Occipital lobe (tissue), 1 donor: ENCODE measurements at regions not wholly inside any gene's neighbourhood (a gene's known extent, or its start where the extent isn't known, plus 50 kb on each side); places are given as distances from the start of the nearest gene placed in this dataset.

ENCODE experiments used
- DNase-seq: peaks from one replicate; lab custom pipeline; 2025; lab: John Stamatoyannopoulos, UW

DNA sequence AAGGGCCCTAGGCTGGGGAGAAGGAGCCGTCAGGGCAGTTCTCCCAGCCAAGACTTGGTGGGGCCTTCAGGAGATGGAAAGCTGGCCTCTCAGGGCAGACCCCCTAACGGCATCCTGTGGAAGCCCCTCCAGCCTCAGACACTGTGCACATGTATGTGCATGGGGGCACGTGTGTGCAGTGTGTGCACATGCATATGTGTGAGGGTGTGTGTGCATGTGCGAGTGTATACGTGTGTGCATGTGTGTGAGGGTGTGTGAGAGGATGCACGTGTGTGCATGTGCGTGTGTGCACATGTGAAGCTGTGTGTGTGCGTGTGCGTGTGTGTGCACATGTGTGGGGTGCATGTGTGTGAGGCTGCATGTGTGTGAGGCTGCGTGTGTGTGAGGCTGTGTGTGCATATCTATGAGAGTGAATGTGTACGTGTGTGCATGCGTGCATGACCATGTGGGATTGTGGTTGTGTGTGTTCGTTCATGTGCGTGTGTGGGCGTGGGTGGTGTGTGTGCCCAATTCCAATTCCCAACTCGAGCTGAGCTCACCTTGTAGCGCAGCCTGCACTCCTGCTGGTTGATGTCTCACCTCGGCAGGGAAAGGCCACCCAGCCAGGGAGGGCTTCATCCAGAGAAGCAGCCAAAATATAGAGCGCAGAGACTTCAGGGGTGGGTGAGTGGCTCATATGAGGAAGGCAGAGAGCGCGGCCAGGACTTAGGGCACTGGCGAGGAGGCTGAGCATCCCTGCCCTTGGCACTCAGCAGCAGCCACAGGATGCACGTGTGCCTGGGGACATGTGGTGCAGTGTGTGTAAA lies 142.7 kb upstream of the PPP1R26 start:
- no peak for DNase-seq

DNA sequence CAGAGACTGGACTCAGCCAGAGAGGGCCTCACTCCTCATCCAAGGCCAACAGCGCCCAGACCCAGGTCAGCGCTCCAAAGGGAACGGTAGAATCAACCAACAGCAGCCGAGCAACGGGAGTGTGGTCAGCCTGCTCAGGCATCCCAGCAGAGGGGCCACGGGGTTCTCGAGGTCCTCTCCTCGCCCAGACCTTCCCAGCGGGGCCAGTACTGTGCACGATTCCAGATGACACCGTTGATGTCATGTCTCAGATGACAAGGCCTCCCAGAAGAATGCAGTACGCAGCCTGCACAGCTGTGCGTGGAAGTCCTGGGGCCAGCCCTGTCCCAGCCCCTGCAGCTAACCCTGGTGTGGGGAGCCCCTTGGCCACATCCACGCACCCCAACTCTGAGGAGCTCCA lies 141.0 kb upstream of the PPP1R26 start:
- DNase-seq: no peak

DNA sequence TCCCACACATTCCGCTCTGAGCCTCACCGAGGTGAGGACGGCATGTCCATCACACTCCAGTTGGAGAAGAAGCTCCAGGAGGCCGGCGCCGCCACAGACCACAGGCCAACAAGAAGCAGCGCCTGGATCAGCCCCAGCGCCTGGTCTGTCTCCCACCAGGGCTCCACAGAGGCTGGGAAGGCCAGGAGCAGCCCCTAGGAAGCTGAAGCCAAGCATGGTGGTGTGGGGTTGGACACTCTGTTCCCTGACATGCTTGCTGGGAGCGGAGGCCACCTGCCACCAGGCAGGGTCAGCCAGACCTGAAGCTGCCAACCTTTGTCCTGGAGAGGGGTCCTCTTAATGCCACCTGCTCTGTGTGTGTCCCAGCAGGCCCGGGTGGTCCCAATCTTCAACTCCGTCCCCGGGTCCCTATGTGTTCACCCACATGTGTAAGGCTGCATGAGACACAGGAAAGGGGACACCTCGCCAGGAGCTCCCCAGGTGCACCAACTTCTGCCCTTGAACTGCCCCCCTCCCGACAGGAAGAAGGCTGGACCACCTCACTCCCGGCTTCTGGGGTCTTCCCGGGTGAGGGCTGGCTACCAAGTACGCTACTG lies 140.1 kb upstream of the PPP1R26 start:
- DNase-seq: no peak

DNA sequence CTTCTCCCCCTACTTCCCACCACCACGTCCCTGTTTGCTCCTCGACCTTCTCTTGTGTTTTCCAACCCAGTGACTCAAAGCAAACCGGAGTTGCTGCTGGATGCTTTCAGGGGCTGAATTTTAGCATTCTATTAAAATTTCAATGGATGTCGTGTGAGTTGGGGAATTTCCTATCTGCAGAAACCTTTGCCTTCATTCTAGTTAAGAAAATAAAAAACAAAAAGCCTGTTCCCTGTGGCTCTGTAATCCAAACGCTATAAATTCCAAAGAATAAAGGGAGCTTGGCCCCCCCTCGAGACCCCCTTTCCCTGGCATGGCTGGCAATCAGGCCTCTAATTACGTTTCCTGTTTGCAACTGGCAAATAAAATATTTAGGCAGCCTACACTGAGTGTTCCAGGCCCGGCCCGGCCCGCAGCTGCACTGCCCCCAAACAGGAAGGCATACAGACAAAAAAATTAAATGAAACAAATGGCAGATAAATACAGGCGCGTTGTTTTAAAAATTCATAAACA lies 139.4 kb upstream of the PPP1R26 start:
- no peak for DNase-seq

DNA sequence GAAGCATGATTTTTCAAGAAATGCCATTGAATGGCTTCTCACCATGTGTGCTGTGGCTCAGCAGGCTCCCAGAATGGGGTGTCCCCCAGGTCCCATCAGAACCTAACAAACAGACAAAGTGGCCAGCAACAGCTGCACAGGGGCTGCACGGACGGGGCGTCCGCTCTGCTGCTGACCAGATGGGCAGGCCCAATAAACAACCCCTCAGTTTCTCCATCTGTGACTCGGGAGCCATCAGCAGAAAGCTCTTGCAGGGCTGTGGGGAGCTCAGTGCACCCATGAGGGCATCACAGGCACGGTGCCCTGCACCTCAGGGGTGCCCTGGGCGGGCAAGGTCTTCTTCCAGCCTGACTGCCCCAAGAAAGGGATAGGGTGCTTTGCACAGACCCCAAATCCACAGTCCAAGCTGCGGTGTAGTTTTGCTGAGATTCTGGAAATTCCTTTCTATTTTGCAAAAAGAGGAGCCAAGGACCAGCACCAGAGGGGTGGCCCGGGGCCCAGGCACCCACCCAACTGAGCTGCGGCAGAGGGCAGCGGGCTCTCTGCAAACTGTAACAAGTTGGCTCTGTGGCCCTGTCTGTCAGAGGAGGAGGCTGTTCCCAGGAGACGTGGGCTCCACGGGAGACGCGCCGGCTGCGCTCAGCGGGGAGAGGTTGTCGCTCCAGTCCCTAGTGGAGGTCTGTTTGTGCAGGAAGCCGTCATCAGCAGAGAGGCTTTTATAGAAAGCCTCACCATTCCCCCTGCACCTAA lies 138.7 kb upstream of the PPP1R26 start:
- no peak for DNase-seq

DNA sequence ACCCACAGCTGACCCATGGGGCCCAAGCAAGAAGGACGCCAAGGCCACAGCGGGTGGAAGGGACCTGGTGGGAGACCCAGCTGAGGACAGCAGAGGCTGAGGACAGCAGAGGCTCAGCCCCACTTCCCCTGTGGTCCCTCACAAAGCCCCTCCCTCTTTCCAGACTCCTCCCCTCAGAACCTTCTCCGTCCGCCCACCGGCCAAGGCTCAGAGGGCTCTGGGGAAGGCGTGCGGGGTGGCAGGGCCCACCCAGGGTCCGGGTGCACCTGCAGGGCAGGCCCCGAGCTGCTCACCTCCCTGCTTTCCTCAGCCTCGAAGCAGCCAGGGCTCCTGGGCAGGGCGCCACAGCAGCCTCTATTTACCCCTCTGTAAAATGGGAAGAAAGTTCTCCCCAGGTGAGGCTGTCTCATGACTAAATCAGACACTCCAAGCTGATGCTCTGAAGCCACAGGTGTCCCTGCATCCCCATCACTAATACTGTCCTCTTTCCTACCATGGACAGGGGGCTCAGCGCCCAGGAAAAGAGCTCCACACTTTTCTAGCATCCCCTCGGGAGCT lies 137.9 kb upstream of the PPP1R26 start:
- no peak for DNase-seq

DNA sequence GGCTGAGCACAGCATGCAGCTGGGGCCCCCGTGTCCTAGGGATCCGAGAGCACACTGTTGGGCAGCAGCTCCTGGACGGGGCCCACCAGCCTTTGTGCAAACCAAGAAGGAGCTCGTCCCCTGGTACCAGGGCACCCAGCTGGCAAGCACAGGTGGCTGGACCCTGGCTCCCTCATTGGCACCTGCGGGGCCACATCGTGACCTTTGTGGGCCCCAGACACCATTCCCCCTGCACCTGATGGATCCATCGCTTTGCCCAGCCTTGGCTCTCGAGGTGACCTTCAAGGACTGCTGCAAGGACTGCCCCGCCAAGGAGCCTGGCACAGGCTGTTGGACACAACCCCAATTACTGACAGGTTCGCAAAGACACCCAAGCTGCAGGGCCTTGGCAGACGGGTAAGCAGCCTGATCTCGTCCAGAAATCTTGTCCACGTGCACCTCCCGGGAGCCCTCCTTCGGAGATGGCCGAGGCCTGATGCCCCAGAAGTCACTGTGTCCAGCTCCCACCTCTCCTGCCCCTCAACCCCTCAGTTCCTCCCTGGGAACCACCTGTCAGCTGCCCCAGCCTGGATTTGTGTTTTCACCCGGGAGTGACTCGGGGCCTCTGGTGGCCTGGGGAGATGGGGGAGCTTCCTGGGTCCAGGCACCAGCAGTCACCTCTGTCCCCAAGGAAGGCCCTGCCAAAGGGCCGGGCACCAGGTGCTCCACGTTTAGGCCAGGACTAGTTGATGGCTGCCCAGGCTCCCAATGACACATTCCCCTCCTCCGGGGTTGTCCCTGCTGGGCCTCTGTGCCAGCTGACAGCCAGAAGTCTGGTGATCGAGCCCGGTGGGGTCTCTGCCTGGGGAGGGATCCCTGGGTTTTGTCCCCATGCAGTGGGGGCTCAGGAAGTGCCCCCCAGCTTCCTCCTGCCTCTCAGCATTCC lies 137.1 kb upstream of the PPP1R26 start:
- no peak for DNase-seq

DNA sequence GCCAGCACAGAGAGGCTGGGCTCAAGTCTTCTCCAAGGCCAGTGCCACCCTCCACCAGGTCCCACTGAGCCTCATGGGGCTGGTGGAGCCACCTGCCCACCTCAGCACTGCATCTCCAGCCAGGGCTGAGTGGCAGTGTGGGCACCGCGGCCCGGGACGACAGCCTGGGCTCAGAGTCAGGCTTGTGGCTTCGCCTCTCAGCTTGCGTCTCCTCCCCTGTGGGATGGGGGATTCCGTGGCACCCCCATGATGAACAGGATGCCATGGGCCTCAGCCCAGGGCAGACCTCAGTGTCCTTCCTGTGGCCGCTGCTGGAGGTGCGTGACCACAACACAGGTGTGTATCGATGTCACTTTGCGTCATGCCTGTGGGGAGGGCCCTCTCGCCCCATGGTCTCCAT lies 136.4 kb upstream of the PPP1R26 start:
- no peak for DNase-seq

DNA sequence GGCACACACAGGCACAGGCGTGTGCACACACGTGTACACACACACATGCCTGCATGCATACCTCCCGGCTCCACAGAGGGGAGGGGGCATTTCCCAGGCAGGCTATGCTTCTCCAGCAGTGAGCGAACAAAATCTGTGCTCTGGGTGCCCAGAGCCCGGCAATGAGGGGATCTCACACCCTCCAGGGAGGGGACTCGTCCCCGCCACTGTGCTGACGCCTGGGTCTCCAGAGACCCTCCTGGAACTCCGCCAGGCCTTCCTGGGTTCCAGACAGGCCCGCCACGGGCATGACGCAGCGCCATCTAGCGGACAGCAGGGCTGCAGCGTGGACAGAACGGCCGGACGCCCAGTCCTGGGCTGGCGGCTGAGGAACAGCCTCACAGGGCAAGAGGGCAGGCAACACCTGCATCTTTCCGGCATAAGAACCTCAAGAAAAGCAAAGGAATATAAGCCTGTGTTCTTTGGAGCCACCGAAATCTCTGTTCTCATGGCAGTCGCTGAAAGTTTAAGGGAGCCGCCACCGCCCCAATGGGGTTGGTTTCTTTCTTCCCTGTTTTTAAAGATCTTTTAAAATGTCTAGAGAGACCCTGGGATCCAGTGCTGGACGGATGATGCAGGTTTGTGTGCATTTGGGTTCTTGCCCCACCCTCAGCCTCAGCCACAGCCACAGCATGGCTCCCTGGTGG lies 135.6 kb upstream of the PPP1R26 start:
- no peak for DNase-seq

DNA sequence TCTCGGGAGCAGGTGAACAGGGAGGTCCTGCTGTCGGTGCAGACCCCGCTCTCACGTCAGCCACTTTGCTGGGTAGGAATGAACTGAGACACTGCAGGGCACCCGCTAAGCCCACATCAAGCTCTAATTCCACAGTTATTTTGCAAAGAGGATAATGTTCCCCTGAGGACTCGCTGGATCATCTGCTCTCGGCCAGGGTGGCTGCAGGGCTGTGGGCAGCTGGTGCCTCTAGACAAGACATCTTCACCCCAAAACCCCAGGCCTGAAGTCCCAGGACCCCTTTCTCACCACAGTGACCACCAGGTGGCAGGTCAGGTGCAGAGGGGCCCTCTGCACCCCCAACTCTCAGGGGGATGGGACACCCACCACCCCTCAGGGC lies 135.1 kb upstream of the PPP1R26 start:
- no peak for DNase-seq

DNA sequence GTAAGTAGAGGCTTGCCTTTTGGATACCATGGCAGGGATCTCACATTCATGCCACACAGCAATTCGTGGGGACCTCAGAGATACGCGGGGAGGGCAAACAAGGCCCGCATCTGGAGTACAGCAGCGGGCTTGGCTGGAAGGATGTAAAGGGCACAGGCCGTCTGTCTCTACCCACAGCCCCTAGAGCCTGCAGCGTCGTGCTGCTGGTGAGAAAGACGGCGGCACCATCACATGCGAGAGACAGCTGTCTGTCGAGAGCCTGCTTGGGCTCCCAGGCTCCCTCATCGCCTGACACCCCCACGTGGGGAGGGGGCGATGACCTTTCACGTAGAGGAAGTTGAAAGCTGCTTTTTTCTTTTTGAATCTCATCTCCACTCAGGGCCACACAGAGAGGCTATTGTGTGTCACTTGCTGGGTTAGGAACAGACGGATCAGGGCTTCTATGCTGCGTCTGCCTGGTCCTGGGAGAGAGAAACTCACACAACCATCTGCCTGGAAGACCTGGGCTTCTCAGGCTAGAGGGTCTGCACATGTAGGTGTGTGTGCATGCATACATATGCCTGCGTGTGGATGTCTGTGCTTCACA lies 134.6 kb upstream of the PPP1R26 start:
- no peak for DNase-seq

DNA sequence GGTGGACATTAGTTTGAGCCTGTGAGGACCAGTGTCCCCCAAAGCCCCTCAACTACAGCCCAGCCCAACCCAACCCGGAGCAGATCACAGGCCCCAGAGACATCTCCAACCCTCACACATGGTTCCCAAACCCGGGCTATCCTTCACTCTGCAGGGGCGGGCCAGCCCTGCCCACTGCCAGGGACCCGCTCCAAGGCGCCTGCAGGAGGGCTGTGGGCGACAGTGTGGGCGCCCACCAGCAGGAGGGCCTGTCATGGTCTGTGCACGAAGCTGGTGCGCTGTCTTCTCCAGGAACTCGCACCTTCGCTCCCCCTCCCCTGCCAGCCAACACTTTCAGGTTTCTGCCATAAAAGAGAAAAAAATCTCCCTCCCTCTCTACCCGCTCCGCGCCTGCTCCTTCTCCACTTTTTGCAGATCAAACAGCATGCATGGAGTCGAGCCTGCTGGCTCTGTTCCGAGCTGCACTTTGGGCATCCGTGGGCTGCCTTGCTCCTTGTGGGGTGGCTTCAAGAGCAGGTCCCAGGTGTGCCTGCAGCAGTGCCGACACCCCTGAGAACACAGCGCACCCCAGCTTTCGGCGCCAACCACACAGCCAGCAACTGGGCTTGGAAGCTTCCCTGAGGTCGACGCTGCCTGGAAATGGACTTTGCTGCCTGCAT lies 133.7 kb upstream of the PPP1R26 start:
- DNase-seq: peak; percentile 57

DNA sequence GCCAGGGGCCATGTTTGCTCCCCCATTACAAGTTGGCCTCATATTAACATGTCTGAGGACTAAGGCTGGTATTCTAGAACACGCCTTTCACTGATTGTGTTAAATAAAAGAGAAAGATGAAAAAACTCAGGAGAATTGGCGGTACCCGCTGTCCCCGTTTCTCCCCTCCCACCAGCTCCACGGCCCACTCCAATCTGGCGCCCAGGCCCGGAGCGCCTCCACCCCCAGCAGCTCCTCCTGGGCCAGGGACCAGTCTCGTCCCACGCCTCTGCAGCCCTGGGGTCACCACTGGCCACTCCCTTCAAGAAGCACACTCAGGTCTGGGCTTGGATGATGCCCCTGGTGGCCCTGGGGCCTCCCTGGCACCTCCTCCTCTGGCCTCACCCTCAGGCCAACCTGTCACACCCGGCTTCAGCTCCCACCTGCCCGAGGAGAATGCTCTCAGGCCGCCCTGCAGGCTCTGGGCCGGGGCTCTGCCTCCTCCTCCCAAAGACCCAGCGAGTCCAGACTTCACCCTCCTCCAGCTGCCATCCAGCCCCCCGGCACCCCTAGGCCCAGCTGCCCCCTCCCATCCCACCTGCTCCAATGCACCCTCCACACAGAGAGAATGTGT lies 133.0 kb upstream of the PPP1R26 start:
- DNase-seq: no peak

DNA sequence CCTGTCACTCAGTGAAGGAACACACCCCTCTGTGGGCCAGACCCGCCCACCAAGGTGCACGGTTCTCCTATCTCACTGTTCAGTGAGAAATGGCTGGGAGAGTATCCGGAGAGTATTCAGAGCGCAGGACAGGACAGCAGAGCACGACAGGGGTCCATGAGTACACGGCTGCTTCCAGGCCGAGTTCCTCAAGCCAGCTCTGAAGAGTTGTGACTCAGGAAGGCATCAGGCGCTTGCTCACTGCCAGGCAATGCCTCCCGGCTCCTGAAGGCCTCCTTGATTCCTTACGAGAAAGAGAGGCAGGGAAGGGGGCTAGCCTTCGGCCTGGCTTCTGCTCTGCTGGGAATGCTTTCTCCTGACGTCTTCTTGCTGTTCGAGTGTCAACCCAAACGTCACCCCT lies 132.1 kb upstream of the PPP1R26 start:
- DNase-seq: no peak

DNA sequence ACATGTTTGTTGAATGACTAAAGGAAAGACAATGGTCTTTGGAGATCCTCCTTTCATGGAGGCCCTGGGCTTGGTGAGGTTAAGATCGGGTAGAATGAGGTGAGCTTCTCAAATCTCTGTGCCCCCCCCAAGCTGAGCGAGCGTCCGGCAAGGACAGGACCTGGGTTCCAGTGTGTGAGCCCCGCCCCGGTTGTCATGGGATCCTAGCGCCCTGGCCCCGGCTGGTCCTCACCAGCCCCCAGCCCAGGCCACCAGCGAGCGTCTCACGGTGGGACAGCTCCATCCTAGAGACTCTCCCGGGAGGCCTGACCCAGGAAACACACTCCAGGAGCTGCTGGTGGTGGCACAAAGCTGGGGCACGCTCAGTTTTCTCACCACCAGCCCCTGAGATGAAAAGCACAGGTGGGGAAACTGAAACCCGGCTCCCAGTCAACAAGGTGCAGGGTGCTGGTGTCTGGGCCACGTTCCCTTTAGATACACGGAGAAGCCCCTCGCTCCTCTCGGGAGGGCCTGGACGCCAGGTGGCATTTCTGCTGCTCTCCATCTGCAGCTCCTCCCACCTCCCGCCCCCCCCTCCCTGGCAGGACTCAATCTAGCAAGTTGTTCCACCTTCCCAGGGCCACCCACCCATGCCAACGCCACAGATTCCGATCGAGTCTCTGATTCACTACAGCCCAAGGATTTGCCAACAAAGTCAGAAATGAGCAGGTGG lies 131.3 kb upstream of the PPP1R26 start:
- DNase-seq: no peak

DNA sequence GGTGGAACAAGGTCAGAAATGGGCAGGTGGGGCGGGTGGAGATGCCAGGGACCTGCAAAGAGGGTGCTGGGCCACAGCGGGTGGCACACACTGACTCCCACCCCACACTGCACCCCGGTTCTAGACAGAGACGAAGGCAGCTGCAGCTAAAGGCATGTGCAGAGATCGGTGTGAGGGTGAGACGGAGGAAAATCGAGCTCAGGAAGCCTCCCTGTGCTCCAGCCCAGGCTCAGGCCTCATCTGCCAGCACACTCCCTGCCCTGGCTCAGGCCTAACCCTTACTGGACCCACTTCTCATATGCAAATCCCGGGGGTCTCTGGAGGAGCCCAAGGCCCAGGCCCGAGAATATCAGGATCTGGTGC lies 130.8 kb upstream of the PPP1R26 start:
- no peak for DNase-seq

DNA sequence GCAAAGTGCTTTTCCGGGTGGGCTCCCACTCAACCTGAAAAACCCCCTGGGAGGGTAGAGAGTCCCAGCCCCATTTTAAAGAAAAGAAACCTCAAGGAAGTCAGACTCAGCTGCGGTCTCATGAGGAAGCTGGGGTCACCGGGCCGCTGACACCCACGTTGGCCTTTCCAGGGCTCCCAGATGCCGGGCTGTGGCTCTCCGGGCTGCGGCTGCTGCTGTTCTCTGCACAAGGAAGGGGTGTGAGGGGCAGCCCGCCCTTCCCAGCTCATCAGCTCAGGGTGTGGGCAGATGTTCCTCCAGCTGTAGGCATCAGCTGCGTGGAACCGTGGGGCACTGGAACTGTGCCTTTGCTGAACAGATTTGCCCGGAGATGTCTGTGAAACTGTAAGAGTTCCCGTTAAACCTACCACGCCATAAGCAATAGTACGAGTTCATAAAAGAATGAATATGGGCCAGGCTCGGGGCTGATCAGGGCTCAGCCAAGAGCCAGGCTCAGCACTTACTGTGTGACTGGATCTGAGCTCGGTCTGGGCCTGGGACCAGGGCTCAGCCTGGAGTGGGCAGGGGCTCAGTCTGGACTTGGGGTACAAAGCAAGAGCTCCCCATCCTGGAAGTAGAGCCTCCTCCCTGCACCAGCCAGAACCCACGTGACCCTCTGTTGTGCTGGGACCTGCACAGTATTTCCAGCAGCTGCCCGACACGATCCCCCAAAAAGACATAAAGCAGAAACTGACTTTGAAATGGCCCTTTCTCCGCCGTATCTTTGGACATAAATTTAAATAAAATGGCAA lies 130.2 kb upstream of the PPP1R26 start:
- DNase-seq: no peak

DNA sequence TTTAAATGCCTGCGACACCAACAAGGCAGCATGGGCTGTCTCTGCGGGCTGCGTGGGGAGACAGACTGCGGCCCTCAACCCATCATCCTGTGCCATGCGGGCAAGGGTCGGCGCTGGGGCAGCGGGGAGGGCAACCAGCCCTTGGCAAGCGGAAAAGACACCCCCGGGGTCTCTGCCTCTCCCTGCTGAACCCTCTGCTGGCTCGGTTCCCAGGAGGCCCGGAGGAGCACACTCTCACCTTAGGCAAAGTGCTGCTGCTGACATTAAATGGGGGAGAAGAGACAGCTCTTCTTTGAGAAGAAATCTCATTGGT lies 129.6 kb upstream of the PPP1R26 start:
- DNase-seq: no peak
